Thyroid gland (tissue), 4 donors: ENCODE measurements at regions not wholly inside any gene's neighbourhood (a gene's known extent, or its start where the extent isn't known, plus 50 kb on each side); places are given as distances from the start of the nearest gene placed in this dataset.

Experiments used
- DNase-seq, 2 donors: peaks; one replicate each; pipeline ENCODE4 v3.0.0-alpha.2; 2019
- H3K27ac ChIP-seq, 3 donors: fragments of 200-600 bp; sonication (generic); 1 replicate in 2 of 3; 2 replicates in 1 of 3; pipeline ENCODE4 v1.5.1; 2016 to 2019; ENCODE audit warnings: mild to moderate bottlenecking in 1 of 3, moderate library complexity in 1 of 3
- H3K27me3 ChIP-seq: fragments of 200-600 bp; sonication (generic); one replicate; pipeline ENCODE4 v1.5.1; 2019
- H3K36me3 ChIP-seq, 2 donors: fragments of 200-600 bp; sonication (generic); one replicate each; pipeline ENCODE4 v1.5.1; 2016 to 2019
- H3K4me1 ChIP-seq, 2 donors: fragments of 200-600 bp; sonication (generic); one replicate each; pipeline ENCODE4 v1.5.1; 2017 to 2019
- H3K4me3 ChIP-seq, 3 donors: fragments of 200-600 bp; sonication (generic); replicated peaks in 1 of 3; 1 replicate in 2 of 3; 2 replicates in 1 of 3; pipeline ENCODE4 v1.5.1; 2016; ENCODE audit warnings: mild to moderate bottlenecking in 1 of 3
- H3K9me3 ChIP-seq: fragments of 200-600 bp; sonication (generic); one replicate; pipeline ENCODE4 v1.5.1; 2017
- CTCF ChIP-seq, 6 experiments: fragments of 200-600 bp in 3 of 6; fragments of 450-650 bp in 3 of 6; sonication (generic) in 3 of 6; IDR thresholded peaks; one replicate each; pipeline ENCODE4 v1.5.1; 2016 to 2019; ENCODE audit warnings: antibody characterized with exemption in 6 of 6, mild to moderate bottlenecking in 2 of 6, inconsistent platforms in 1 of 6, moderate library complexity in 1 of 6
- POLR2A ChIP-seq, 2 donors: fragments of 450-650 bp; IDR thresholded peaks; one replicate each; pipeline ENCODE4 v1.6.1; 2017; ENCODE audit warnings: antibody characterized with exemption in 2 of 2, mild to moderate bottlenecking in 2 of 2, moderate library complexity in 1 of 2
- WGBS, 2 donors: methylation state at CpG; one replicate each; pipeline ENCODE4 v1.1.5; 2017; 5-methylcytosine and 5-hydroxymethylcytosine counted together
- intact Hi-C: fragments of 100-400 bp; cut with DNase I; formaldehyde crosslinking; loops from one replicate; pipeline ENCODE4 v1.15.1; 2023

GRCh38 chr3:160168246-160168645 is 57.0 kb upstream of the C3orf80 start:
- H3K4me3 ChIP-seq, result no peak overlapping the region
- H3K9me3 ChIP-seq, result no peaks in the 10 kb centered on the region
- no peaks in the 10 kb centered on the region for H3K36me3 ChIP-seq
- H3K4me1 ChIP-seq, result no peaks in the 10 kb centered on the region
- H3K27me3 ChIP-seq, result no peaks in the 10 kb centered on the region
- no peak for DNase-seq
- WGBS, 2 donors, result 89 to 90% methylated on average over 2 of the region's 2 CpGs
- intact Hi-C loops, result no loop called here
- TF ChIP-seq POLR2A (IDR thresholded peaks at IDR 0.05) (no peak), CTCF (IDR thresholded peaks at IDR 0.05) (no peak)
- no peak overlapping the region for H3K27ac ChIP-seq

- no peaks in the 10 kb centered on the region for H3K4me1 ChIP-seq
- no peak overlapping the region for H3K4me3 ChIP-seq
- H3K27me3 ChIP-seq, result no peaks in the 10 kb centered on the region
- intact Hi-C loops, result no loop called here
- no peak for DNase-seq
- H3K9me3 ChIP-seq, result no peaks in the 10 kb centered on the region
- H3K27ac ChIP-seq, result no peak overlapping the region
- WGBS, 2 donors, result 70 to 81% methylated on average over 7 of the region's 7 CpGs
- no peaks in the 10 kb centered on the region for H3K36me3 ChIP-seq
- TF ChIP-seq POLR2A (IDR thresholded peaks at IDR 0.05), result no peak
- TF ChIP-seq CTCF (IDR thresholded peaks at IDR 0.05), result no peak
Observed at GRCh38 chr3:160169139-160169976, 55.9 kb upstream of the C3orf80 start.

GRCh38 chr3:160170409-160171370 is 54.5 kb upstream of the C3orf80 start:
- H3K4me3 ChIP-seq, result no peak overlapping the region
- no peaks in the 10 kb centered on the region for H3K36me3 ChIP-seq
- no peaks in the 10 kb centered on the region for H3K27me3 ChIP-seq
- intact Hi-C loops, result no loop called here
- WGBS, 2 donors, result 85 to 96% methylated on average over 3 of the region's 3 CpGs
- TF ChIP-seq POLR2A (IDR thresholded peaks at IDR 0.05) (no peak), CTCF (IDR thresholded peaks at IDR 0.05) (no peak)
- H3K27ac ChIP-seq, result no peak overlapping the region
- no peak for DNase-seq
- H3K4me1 ChIP-seq, result no peaks in the 10 kb centered on the region
- no peaks in the 10 kb centered on the region for H3K9me3 ChIP-seq

GRCh38 chr3:160171813-160172212 is 53.4 kb upstream of the C3orf80 start:
- no peak for DNase-seq
- Histone ChIP-seq H3K27me3 (no peaks in the 10 kb centered on the region), H3K9me3 (no peaks in the 10 kb centered on the region), H3K4me1 (no peaks in the 10 kb centered on the region), H3K36me3 (no peaks in the 10 kb centered on the region), H3K27ac (no peak overlapping the region), H3K4me3 (no peak overlapping the region)
- WGBS, 2 donors, result 75 to 78% methylated on average over 3 of the region's 3 CpGs
- intact Hi-C loops, result no loop called here
- TF ChIP-seq POLR2A (IDR thresholded peaks at IDR 0.05), result no peak
- TF ChIP-seq CTCF (IDR thresholded peaks at IDR 0.05), result no peak
